ENCODE measurements at regions not wholly inside any gene's neighbourhood (a gene's known extent, or its start where the extent isn't known, plus 50 kb on each side); places are given as distances from the start of the nearest gene placed in this dataset.

DNA sequence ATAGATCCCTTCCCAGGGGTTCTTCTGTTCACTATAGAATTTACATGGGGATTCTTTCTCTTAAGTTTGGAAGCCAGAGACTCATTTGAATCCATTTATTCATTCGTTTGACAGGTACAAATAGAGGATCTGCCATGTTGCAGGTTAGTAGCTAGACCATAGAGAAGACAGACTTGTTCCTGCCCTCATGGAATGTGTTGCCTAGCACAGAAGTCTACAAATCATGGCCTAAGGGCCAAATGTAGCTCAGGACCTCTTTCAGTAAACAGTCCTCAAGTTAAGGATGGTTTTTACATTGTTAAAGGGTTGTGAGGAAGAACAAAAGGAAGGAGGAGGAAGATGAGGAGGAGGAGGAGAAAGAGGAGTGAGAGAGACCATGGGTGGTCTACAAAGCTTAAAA, 114.7 kb upstream of the SLC44A1 start:
- no TSS peak for BruUV-seq (replicated peaks)
- Mint-ChIP-seq H3K9me3 (ENCODE audit: low read depth, unreplicated experiment) (no peaks in the 10 kb centered on the region), H3K27ac (ENCODE audit: unreplicated experiment) (no peak overlapping the region), H3K27me3 (ENCODE audit: unreplicated experiment) (peaks cover 9% of the 10 kb centered on the region), H3K4me3 (ENCODE audit: low read depth, unreplicated experiment) (no peak overlapping the region), H3K4me1 (ENCODE audit: low read depth, unreplicated experiment) (peaks cover 6% of the 10 kb centered on the region), H3K36me3 (ENCODE audit: insufficient read depth, unreplicated experiment) (no peaks in the 10 kb centered on the region)
- intact Hi-C loops (cut with micrococcal nuclease; ENCODE audit: unreplicated experiment), result no loop called here
- TF ChIP-seq, protein P1, sequence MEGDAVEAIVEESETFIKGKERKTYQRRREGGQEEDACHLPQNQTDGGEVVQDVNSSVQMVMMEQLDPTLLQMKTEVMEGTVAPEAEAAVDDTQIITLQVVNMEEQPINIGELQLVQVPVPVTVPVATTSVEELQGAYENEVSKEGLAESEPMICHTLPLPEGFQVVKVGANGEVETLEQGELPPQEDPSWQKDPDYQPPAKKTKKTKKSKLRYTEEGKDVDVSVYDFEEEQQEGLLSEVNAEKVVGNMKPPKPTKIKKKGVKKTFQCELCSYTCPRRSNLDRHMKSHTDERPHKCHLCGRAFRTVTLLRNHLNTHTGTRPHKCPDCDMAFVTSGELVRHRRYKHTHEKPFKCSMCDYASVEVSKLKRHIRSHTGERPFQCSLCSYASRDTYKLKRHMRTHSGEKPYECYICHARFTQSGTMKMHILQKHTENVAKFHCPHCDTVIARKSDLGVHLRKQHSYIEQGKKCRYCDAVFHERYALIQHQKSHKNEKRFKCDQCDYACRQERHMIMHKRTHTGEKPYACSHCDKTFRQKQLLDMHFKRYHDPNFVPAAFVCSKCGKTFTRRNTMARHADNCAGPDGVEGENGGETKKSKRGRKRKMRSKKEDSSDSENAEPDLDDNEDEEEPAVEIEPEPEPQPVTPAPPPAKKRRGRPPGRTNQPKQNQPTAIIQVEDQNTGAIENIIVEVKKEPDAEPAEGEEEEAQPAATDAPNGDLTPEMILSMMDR (IDR thresholded peaks at IDR 0.05; ENCODE audit: unreplicated experiment), result no peak
- DNase-seq, result no peak
- CTCF ChIA-PET, result no interaction called here

DNA sequence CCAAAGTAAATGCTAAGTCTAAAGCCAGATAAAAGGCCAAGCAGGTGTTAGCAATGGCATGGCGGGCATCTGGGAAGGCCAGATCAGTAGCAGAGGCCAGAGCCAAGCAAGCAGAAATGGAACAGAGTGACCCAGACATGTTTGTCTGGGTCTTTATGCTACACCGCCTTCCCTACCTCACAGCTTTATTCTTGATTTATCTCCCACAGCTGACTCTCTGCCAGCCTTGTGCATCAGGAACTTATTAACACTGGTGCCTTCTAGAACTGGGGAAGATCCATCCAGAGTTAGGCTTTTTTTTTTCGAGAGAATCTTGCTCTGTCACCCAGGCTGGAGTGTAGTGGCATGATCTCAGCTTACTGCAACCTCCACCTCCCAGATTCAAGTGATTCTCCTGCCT, 112.5 kb upstream of the SLC44A1 start:
- CTCF ChIA-PET, result no interaction called here
- DNase-seq, result no peak
- TF ChIP-seq, protein P1 (IDR thresholded peaks at IDR 0.05; ENCODE audit: unreplicated experiment), result no peak
- H3K27ac Mint-ChIP-seq (ENCODE audit: unreplicated experiment), result no peak overlapping the region
- H3K27me3 Mint-ChIP-seq (ENCODE audit: unreplicated experiment), result peaks cover 9% of the 10 kb centered on the region
- no peak overlapping the region for H3K4me3 Mint-ChIP-seq (ENCODE audit: low read depth, unreplicated experiment)
- intact Hi-C loops (cut with micrococcal nuclease; ENCODE audit: unreplicated experiment), result no loop called here
- no peaks in the 10 kb centered on the region for H3K36me3 Mint-ChIP-seq (ENCODE audit: insufficient read depth, unreplicated experiment)
- no TSS peak for BruUV-seq (replicated peaks)
- no peaks in the 10 kb centered on the region for H3K9me3 Mint-ChIP-seq (ENCODE audit: low read depth, unreplicated experiment)
- H3K4me1 Mint-ChIP-seq (ENCODE audit: low read depth, unreplicated experiment), result peaks cover 6% of the 10 kb centered on the region

DNA sequence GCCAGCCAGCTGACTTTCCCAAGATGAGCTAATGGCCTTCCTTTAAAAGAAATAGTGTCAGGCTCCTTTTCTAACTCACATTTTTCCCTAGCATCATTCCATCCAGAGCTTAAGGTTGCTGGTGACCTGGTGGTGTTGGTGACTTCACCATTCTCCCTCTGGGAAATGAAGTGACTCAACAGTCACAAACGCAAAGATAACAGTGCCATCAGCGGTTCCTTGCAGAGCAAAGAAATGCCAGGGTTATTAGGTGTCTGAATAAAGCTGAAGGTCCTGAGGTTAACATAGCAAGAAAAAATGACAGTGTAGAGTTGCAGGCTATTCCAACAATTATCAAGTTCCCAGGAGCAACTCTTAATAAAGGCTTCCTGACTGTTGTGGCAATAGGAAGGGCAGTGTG, 111.8 kb upstream of the SLC44A1 start:
- intact Hi-C loops (cut with micrococcal nuclease; ENCODE audit: unreplicated experiment), result no loop called here
- H3K9me3 Mint-ChIP-seq (ENCODE audit: low read depth, unreplicated experiment), result no peaks in the 10 kb centered on the region

DNA sequence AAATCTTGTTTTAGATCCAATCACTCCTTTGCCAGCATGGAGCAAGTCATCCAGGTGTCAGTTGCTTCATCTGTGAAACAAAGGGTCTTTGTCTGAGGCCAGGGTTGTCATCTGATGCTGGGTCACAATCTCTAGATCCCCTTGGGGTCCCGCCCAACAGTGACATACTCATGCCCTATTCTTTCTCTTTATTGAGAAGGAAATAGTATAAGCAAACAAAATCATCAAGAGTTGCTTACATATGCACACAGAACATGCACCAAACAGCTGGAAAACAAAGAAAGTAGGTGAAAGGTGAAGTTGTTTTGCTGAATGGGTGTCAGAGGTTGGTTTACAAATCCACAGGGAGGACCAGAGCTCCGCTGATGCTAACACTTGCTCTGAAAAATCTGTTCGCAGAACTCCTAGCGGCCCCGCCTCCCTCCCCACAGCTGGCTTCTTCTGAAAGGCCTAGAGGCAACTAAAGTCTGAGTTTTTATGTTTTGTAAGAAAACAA, 106.1 kb upstream of the SLC44A1 start:
- Mint-ChIP-seq H3K4me1 (ENCODE audit: low read depth, unreplicated experiment) (no peaks in the 10 kb centered on the region), H3K4me3 (ENCODE audit: low read depth, unreplicated experiment) (no peak overlapping the region), H3K9me3 (ENCODE audit: low read depth, unreplicated experiment) (no peaks in the 10 kb centered on the region), H3K27me3 (ENCODE audit: unreplicated experiment) (no peaks in the 10 kb centered on the region), H3K36me3 (ENCODE audit: insufficient read depth, unreplicated experiment) (peaks cover under 1% of the 10 kb centered on the region), H3K27ac (ENCODE audit: unreplicated experiment) (no peak overlapping the region)
- peak; percentile 19 for DNase-seq
- CTCF ChIA-PET, result no interaction called here
- TF ChIP-seq, protein P1 (IDR thresholded peaks at IDR 0.05; ENCODE audit: unreplicated experiment), result no peak
- intact Hi-C loops (cut with micrococcal nuclease; ENCODE audit: unreplicated experiment), result no loop called here
- BruUV-seq (replicated peaks), result no TSS peak

More for the DNA sequence above, 111.8 kb upstream of the SLC44A1 start:
- Mint-ChIP-seq H3K36me3 (ENCODE audit: insufficient read depth, unreplicated experiment) (no peaks in the 10 kb centered on the region), H3K4me1 (ENCODE audit: low read depth, unreplicated experiment) (peaks cover 6% of the 10 kb centered on the region), H3K4me3 (ENCODE audit: low read depth, unreplicated experiment) (no peak overlapping the region), H3K27ac (ENCODE audit: unreplicated experiment) (no peak overlapping the region), H3K27me3 (ENCODE audit: unreplicated experiment) (peaks cover 9% of the 10 kb centered on the region)
- BruUV-seq (replicated peaks), result no TSS peak
- CTCF ChIA-PET, result no interaction called here
- TF ChIP-seq, protein P1 (IDR thresholded peaks at IDR 0.05; ENCODE audit: unreplicated experiment), result no peak
- DNase-seq, result no peak
